ENCODE measurements at regions not wholly inside any gene's neighbourhood (a gene's known extent, or its start where the extent isn't known, plus 50 kb on each side); places are given as distances from the start of the nearest gene placed in this dataset.

- no peaks in the 10 kb centered on the region for H3K27me3 ChIP-seq (ENCODE audit: insufficient read depth, low read depth, low read length)
- no peaks in the 10 kb centered on the region for H3K79me2 ChIP-seq (replicated peaks; ENCODE audit: insufficient read depth, low read length)
- no peak overlapping the region for H3K9ac ChIP-seq (ENCODE audit: low read length)
- no peak overlapping the region for H3K4me2 ChIP-seq (ENCODE audit: low read length)
- no peaks in the 10 kb centered on the region for H3F3A ChIP-seq (ENCODE audit: insufficient read depth, low read length, poor library complexity, severe bottlenecking)
- H2AFZ ChIP-seq (ENCODE audit: low read depth, low read length), result no peak overlapping the region
- no peaks in the 10 kb centered on the region for H4K20me1 ChIP-seq (ENCODE audit: insufficient read depth)
- no peak overlapping the region for H3K4me3 ChIP-seq (ENCODE audit: low read length)
- no peak overlapping the region for H3K27ac ChIP-seq (ENCODE audit: low read length)
- H3K9me3 ChIP-seq (ENCODE audit: low read length), result no peaks in the 10 kb centered on the region
- TF ChIP-seq POLR2AphosphoS5 (IDR thresholded peaks at IDR 0.05), result no peak
- TF ChIP-seq CTCF (IDR thresholded peaks at IDR 0.05; ENCODE audit: poor library complexity, severe bottlenecking), result no peak
- TF ChIP-seq REST (IDR thresholded peaks at IDR 0.05; ENCODE audit: borderline replicate concordance), result no peak
- no peak for TF ChIP-seq SMC3 (conservative IDR thresholded peaks at IDR 0.05; ENCODE audit: poor library complexity)
- no peak for TF ChIP-seq EZH2 (IDR thresholded peaks at IDR 0.05; ENCODE audit: borderline replicate concordance, insufficient read depth, low read length, poor library complexity, severe bottlenecking)
- TF ChIP-seq EP300 (conservative IDR thresholded peaks at IDR 0.05; ENCODE audit: poor library complexity, severe bottlenecking), result no peak
- TF ChIP-seq MXI1 (conservative IDR thresholded peaks at IDR 0.05; ENCODE audit: poor library complexity, severe bottlenecking), result no peak
- no peak for TF ChIP-seq TAF1 (IDR thresholded peaks at IDR 0.05; ENCODE audit: low read depth)
- TF ChIP-seq RAD21 (conservative IDR thresholded peaks at IDR 0.05), result no peak
- no peaks in the 10 kb centered on the region for H3K9me2 ChIP-seq (ENCODE audit: insufficient read depth, low read length)
- H3K36me3 ChIP-seq (ENCODE audit: insufficient read depth, low read length), result no peaks in the 10 kb centered on the region
These were observed 139.7 kb upstream of the PTER start for GRCh38 chr10:16297069-16297468.

- no peak overlapping the region for H3K4me2 ChIP-seq (ENCODE audit: low read length)
- no peaks in the 10 kb centered on the region for H3F3A ChIP-seq (ENCODE audit: insufficient read depth, low read length, poor library complexity, severe bottlenecking)
- no peak overlapping the region for H2AFZ ChIP-seq (ENCODE audit: low read depth, low read length)
- H3K9me2 ChIP-seq (ENCODE audit: insufficient read depth, low read length), result no peaks in the 10 kb centered on the region
- H3K9me3 ChIP-seq (ENCODE audit: low read length), result no peaks in the 10 kb centered on the region
- H3K36me3 ChIP-seq (ENCODE audit: insufficient read depth, low read length), result no peaks in the 10 kb centered on the region
- TF ChIP-seq EZH2 (IDR thresholded peaks at IDR 0.05; ENCODE audit: borderline replicate concordance, insufficient read depth, low read length, poor library complexity, severe bottlenecking) (no peak), EP300 (conservative IDR thresholded peaks at IDR 0.05; ENCODE audit: poor library complexity, severe bottlenecking) (no peak), POLR2AphosphoS5 (IDR thresholded peaks at IDR 0.05) (no peak), REST (IDR thresholded peaks at IDR 0.05; ENCODE audit: borderline replicate concordance) (no peak), SMC3 (conservative IDR thresholded peaks at IDR 0.05; ENCODE audit: poor library complexity) (no peak), CTCF (IDR thresholded peaks at IDR 0.05; ENCODE audit: poor library complexity, severe bottlenecking) (no peak), TAF1 (IDR thresholded peaks at IDR 0.05; ENCODE audit: low read depth) (no peak), MXI1 (conservative IDR thresholded peaks at IDR 0.05; ENCODE audit: poor library complexity, severe bottlenecking) (no peak), RAD21 (conservative IDR thresholded peaks at IDR 0.05) (no peak)
- H3K4me3 ChIP-seq (ENCODE audit: low read length), result no peak overlapping the region
- H4K20me1 ChIP-seq (ENCODE audit: insufficient read depth), result no peaks in the 10 kb centered on the region
- H3K79me2 ChIP-seq (replicated peaks; ENCODE audit: insufficient read depth, low read length), result no peaks in the 10 kb centered on the region
- H3K27ac ChIP-seq (ENCODE audit: low read length), result no peak overlapping the region
- no peaks in the 10 kb centered on the region for H3K27me3 ChIP-seq (ENCODE audit: insufficient read depth, low read depth, low read length)
- H3K9ac ChIP-seq (ENCODE audit: low read length), result no peak overlapping the region
These were observed 139.2 kb upstream of the PTER start for GRCh38 chr10:16297642-16298041.
